Endothelial cell of umbilical vein (primary cell): ENCODE measurements at regions not wholly inside any gene's neighbourhood (a gene's known extent, or its start where the extent isn't known, plus 50 kb on each side); places are given as distances from the start of the nearest gene placed in this dataset.

Experiments used
- BruUV-seq: library from RNA; stranded (reverse); fragments of 400-500 nt; replicated peaks from 2 replicates; lab custom pipeline; 2021; lab: Mats Ljungman, UMichigan
- CTCF ChIA-PET: fragments of 300-600, 350-600 bp; sonication (Branson Sonifier 250); formaldehyde crosslinking; loops from one replicate; lab custom pipeline; 2021; ENCODE audit warnings: antibody characterized with exemption, inconsistent platforms; lab: Charles Lee
- POLR2A ChIA-PET: fragments of 300-600, 350-600 bp; sonication (Branson Sonifier 250); formaldehyde crosslinking; loops from one replicate; lab custom pipeline; 2021; ENCODE audit warnings: antibody characterized with exemption, inconsistent platforms; lab: Charles Lee
- DNase-seq: peaks from one replicate; pipeline ENCODE4 v3.0.0-alpha.2; 2011; ENCODE audit warnings: low read depth, low spot score
- FAIRE-seq: peaks from 2 replicates; lab custom pipeline; 2011; peaks lifted over from hg19 to GRCh38; lab: Jason Lieb, UNC
- H2AFZ ChIP-seq: 2 replicates; pipeline ENCODE4 v1.6.0; 2012; ENCODE audit warnings: low read depth, low read length, control low read depth, inconsistent platforms
- H3K27ac ChIP-seq: 2 replicates; pipeline ENCODE4 v1.5.1; 2011; ENCODE audit warnings: low read depth, mild to moderate bottlenecking, control low read depth, low read length, moderate library complexity; ENCODE audit not compliant: insufficient read depth
- H3K27me3 ChIP-seq, 2 experiments: 2 replicates each; pipeline versions ENCODE4 v1.6.0 to v1.6.1; 2011; ENCODE audit warnings: low read length in 2 of 2, mixed read lengths in 1 of 2; ENCODE audit not compliant: control insufficient read depth in 2 of 2, insufficient read depth in 2 of 2
- H3K36me3 ChIP-seq, 2 experiments: 2 replicates in 1 of 2; 3 replicates in 1 of 2; pipeline ENCODE4 v1.5.1; 2011; ENCODE audit warnings: low read length in 2 of 2, mild to moderate bottlenecking in 1 of 2, moderate library complexity in 1 of 2; ENCODE audit not compliant: control insufficient read depth in 2 of 2, insufficient read depth in 2 of 2; ENCODE audit errors: extremely low read depth in 1 of 2
- H3K4me1 ChIP-seq: 3 replicates; pipeline ENCODE4 v1.5.1; 2011; ENCODE audit warnings: mild to moderate bottlenecking, low read length; ENCODE audit not compliant: control insufficient read depth, insufficient read depth; ENCODE audit errors: extremely low read depth
- H3K4me2 ChIP-seq: 2 replicates; pipeline ENCODE4 v1.6.1; 2011; ENCODE audit warnings: low read length, control low read depth, mixed read lengths; ENCODE audit not compliant: insufficient read depth
- H3K4me3 ChIP-seq, 3 experiments: fragments of 200-600 bp in 1 of 3; sonication (generic), shearing (Covaris generic) in 1 of 3; replicated peaks in 1 of 3; 2 replicates each; pipeline ENCODE4 v1.5.1; 2011 to 2016; ENCODE audit warnings: control low read depth in 3 of 3, low read length in 3 of 3, mild to moderate bottlenecking in 2 of 3, inconsistent platforms in 1 of 3, low read depth in 1 of 3, moderate library complexity in 1 of 3; ENCODE audit not compliant: insufficient read depth in 1 of 3
- H3K79me2 ChIP-seq: 2 replicates; pipeline ENCODE4 v1.6.0; 2012; ENCODE audit warnings: low read length, inconsistent platforms; ENCODE audit not compliant: control insufficient read depth, insufficient read depth
- H3K9ac ChIP-seq: replicated peaks from 2 replicates; pipeline ENCODE3; 2011; ENCODE audit warnings: low read length, control low read depth; ENCODE audit not compliant: insufficient read depth; ENCODE audit errors: extremely low read depth
- H3K9me1 ChIP-seq: replicated peaks from 3 replicates; pipeline ENCODE4 v1.6.0; 2011; ENCODE audit warnings: mild to moderate bottlenecking, low read length; ENCODE audit not compliant: control insufficient read depth, insufficient read depth; ENCODE audit errors: extremely low read depth
- H3K9me3 ChIP-seq: replicated peaks from 2 replicates; pipeline ENCODE4 v1.5.1; 2012; ENCODE audit warnings: low read length, inconsistent platforms; ENCODE audit not compliant: control insufficient read depth, insufficient read depth
- H4K20me1 ChIP-seq: replicated peaks from 2 replicates; pipeline ENCODE3; 2011; ENCODE audit warnings: mild to moderate bottlenecking, low read length; ENCODE audit not compliant: control insufficient read depth, insufficient read depth; ENCODE audit errors: extremely low read depth
- EZH2 ChIP-seq: IDR thresholded peaks from 2 replicates; pipeline ENCODE4 v1.6.1; 2012; ENCODE audit warnings: borderline replicate concordance, low read depth, mild to moderate bottlenecking, moderate library complexity, low read length, inconsistent platforms; ENCODE audit not compliant: severe bottlenecking
- FOS ChIP-seq: IDR thresholded peaks from 2 replicates; pipeline ENCODE4 v1.6.1; 2011; ENCODE audit warnings: mild to moderate bottlenecking, low read length, moderate library complexity, borderline replicate concordance; ENCODE audit not compliant: insufficient read depth
- GATA2 ChIP-seq: IDR thresholded peaks from 2 replicates; pipeline ENCODE4 v1.7.0; 2011; ENCODE audit warnings: low read depth, mild to moderate bottlenecking, moderate library complexity, mixed read lengths, low read length; ENCODE audit not compliant: insufficient read length, insufficient read depth
- JUN ChIP-seq: IDR thresholded peaks from 2 replicates; pipeline ENCODE4 v1.6.1; 2011; ENCODE audit warnings: borderline replicate concordance, low read depth; ENCODE audit not compliant: insufficient read length, insufficient read depth
- MYC ChIP-seq: IDR thresholded peaks from one replicate; pipeline ENCODE4 v1.6.1; 2011; ENCODE audit warnings: mild to moderate bottlenecking, low read depth, low read length
- POLR2A ChIP-seq: IDR thresholded peaks from 2 replicates; pipeline ENCODE4 v1.6.1; 2012; ENCODE audit warnings: low read depth, mild to moderate bottlenecking, control low read depth, low read length
- POLR2AphosphoS5 ChIP-seq: IDR thresholded peaks from 2 replicates; pipeline ENCODE4 v1.6.1; 2012; ENCODE audit warnings: low read depth, mild to moderate bottlenecking, control low read depth, low read length, moderate library complexity; ENCODE audit not compliant: insufficient read depth
- dilution Hi-C: fragments of 300-500 bp; cut with MboI; formaldehyde crosslinking; loops from one replicate; pipeline ENCODE4 v1.15.0; 2019; ENCODE audit warnings: low sequenced_read_pairs; ENCODE audit not compliant: extremely low pct_ligation_motif_present
- intact Hi-C: fragments of 100-400 bp; cut with micrococcal nuclease; formaldehyde crosslinking; loops from one replicate; pipeline ENCODE4 v1.10.0; 2022
- TF ChIP-seq, protein P1 (sequence below): IDR thresholded peaks from 2 replicates; pipeline ENCODE4 v1.6.1; 2011; ENCODE audit not compliant: insufficient read depth, insufficient read length
- TF ChIP-seq, protein P2 (sequence below), 2 donors: IDR thresholded peaks; 1 replicate in 1 of 2; 2 replicates in 1 of 2; pipeline ENCODE4 v1.5.1; 2011; ENCODE audit warnings: low read length in 2 of 2, mild to moderate bottlenecking in 2 of 2, moderate library complexity in 2 of 2, control low read depth in 1 of 2, inconsistent platforms in 1 of 2, low read depth in 1 of 2; ENCODE audit not compliant: insufficient read depth in 1 of 2; ENCODE audit errors: extremely low read depth in 1 of 2

DNA sequence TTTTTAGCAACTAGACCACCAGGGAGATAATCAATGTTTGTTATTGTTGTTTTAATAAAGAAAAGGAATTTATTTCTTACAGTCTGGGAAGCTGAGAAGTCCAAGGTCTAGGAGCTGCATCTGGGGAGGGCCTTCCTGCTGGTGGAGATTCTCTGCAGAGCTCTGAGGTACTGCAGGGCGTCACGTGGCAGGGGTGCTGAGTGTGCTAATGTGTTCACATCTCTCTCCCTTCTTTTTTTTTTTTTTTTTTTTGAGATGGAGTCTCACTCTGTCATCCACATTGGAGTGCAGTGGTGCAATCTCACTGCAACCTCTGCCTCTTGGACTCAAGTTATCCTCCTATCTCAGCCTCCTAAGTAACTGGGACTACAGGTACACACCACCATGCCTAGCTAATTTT is 150.9 kb upstream of the TRIM24 start:
- TF ChIP-seq EZH2 = no peak
- no peak for TF ChIP-seq POLR2AphosphoS5
- TF ChIP-seq, protein P1, sequence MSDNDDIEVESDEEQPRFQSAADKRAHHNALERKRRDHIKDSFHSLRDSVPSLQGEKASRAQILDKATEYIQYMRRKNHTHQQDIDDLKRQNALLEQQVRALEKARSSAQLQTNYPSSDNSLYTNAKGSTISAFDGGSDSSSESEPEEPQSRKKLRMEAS = no peak
- no peak for TF ChIP-seq JUN
- no peak for TF ChIP-seq POLR2A
- TF ChIP-seq, protein P2, sequence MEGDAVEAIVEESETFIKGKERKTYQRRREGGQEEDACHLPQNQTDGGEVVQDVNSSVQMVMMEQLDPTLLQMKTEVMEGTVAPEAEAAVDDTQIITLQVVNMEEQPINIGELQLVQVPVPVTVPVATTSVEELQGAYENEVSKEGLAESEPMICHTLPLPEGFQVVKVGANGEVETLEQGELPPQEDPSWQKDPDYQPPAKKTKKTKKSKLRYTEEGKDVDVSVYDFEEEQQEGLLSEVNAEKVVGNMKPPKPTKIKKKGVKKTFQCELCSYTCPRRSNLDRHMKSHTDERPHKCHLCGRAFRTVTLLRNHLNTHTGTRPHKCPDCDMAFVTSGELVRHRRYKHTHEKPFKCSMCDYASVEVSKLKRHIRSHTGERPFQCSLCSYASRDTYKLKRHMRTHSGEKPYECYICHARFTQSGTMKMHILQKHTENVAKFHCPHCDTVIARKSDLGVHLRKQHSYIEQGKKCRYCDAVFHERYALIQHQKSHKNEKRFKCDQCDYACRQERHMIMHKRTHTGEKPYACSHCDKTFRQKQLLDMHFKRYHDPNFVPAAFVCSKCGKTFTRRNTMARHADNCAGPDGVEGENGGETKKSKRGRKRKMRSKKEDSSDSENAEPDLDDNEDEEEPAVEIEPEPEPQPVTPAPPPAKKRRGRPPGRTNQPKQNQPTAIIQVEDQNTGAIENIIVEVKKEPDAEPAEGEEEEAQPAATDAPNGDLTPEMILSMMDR (IDR thresholded peaks at IDR 0.05; ENCODE audit: extremely low read depth in 1 of 2, insufficient read depth in 1 of 2, low read depth in 1 of 2, low read length in 2 of 2) = no peak
- no peak for TF ChIP-seq FOS
- TF ChIP-seq GATA2 = no peak
- no peak for TF ChIP-seq MYC
- Histone ChIP-seq H3K9ac (no peak overlapping the region), H3K27ac (no peak overlapping the region), H3K79me2 (no peaks in the 10 kb centered on the region), H3K27me3 (no peaks in the 10 kb centered on the region), H3K4me2 (no peak overlapping the region), H4K20me1 (no peaks in the 10 kb centered on the region), H2AFZ (no peak overlapping the region), H3K4me3 (no peak overlapping the region), H3K36me3 (no peaks in the 10 kb centered on the region), H3K4me1 (no peaks in the 10 kb centered on the region), H3K9me3 (no peaks in the 10 kb centered on the region), H3K9me1 (no peaks in the 10 kb centered on the region)
- no peak for DNase-seq
- POLR2A ChIA-PET = no interaction called here
- BruUV-seq = no TSS peak
- no peak for FAIRE-seq
- intact Hi-C loops = no loop called here
- dilution Hi-C loops = no loop called here
- CTCF ChIA-PET = no interaction called here
